GM12878 (cell line): ENCODE measurements at regions not wholly inside any gene's neighbourhood (a gene's known extent, or its start where the extent isn't known, plus 50 kb on each side); places are given as distances from the start of the nearest gene placed in this dataset.
"Not testable (repeated sequence)": the region's sequence is repeated elsewhere in the genome, so short reads cannot be mapped to it uniquely, and the experiment has no call there.

Source experiments
- EZH2 ChIP-seq: IDR thresholded peaks from 2 replicates; pipeline ENCODE4 v1.6.1; 2012; ENCODE audit warnings: low read depth, mild to moderate bottlenecking, control low read depth, inconsistent platforms, low read length, borderline replicate concordance; ENCODE audit not compliant: control insufficient read depth
- GABPA ChIP-seq: IDR thresholded peaks from 2 replicates; pipeline ENCODE4 v1.6.1; 2014; ENCODE audit warnings: antibody characterized with exemption, low read depth, mild to moderate bottlenecking, inconsistent platforms
- HDGF ChIP-seq: fragments of 450-650 bp; IDR thresholded peaks from 2 replicates; pipeline ENCODE4 v1.6.1; 2016; ENCODE audit warnings: antibody characterized with exemption
- MYC ChIP-seq: IDR thresholded peaks from 2 replicates; pipeline ENCODE4 v1.6.1; 2011; ENCODE audit warnings: mild to moderate bottlenecking, low read length, moderate library complexity, inconsistent platforms; ENCODE audit not compliant: insufficient read depth, insufficient replicate concordance, insufficient read length, severe bottlenecking
- NBN ChIP-seq: fragments of 450-650 bp; IDR thresholded peaks from 2 replicates; pipeline ENCODE4 v1.6.1; 2016
- POLR2A ChIP-seq: IDR thresholded peaks from 2 replicates; pipeline ENCODE4 v1.6.1; 2011; ENCODE audit warnings: low read depth, mild to moderate bottlenecking, low read length
- POLR2AphosphoS5 ChIP-seq: IDR thresholded peaks from 2 replicates; pipeline ENCODE4 v1.6.1; 2011; ENCODE audit warnings: mild to moderate bottlenecking, low read length, inconsistent platforms
- YY1 ChIP-seq: IDR thresholded peaks from 2 replicates; pipeline ENCODE4 v1.6.1; 2011; ENCODE audit warnings: low read depth, mild to moderate bottlenecking, low read length
- TF ChIP-seq, protein P1 (sequence below), 3 experiments: IDR thresholded peaks in 2 of 3; conservative IDR thresholded peaks in 1 of 3; 2 replicates each; pipeline ENCODE4 v1.5.1; 2011; ENCODE audit warnings: low read depth in 3 of 3, low read length in 3 of 3, mild to moderate bottlenecking in 3 of 3, control low read depth in 2 of 3, moderate library complexity in 2 of 3, inconsistent platforms in 1 of 3, mixed read lengths in 1 of 3; ENCODE audit not compliant: control insufficient read depth in 2 of 3, insufficient read depth in 1 of 3; ENCODE audit errors: extremely low read depth in 1 of 3
- TF ChIP-seq, protein P2 (sequence below): IDR thresholded peaks from 2 replicates; pipeline ENCODE4 v1.6.1; 2011; ENCODE audit warnings: mild to moderate bottlenecking, low read depth, low read length, moderate library complexity; ENCODE audit not compliant: insufficient replicate concordance
- TF ChIP-seq, protein P3 (sequence below): IDR thresholded peaks from 2 replicates; pipeline ENCODE4 v1.6.1; 2011; ENCODE audit warnings: low read depth, mild to moderate bottlenecking, low read length, moderate library complexity, borderline replicate concordance; ENCODE audit errors: extremely low read depth
- TF ChIP-seq, protein P4 (sequence below): fragments of 450-650 bp; formaldehyde crosslinking; IDR thresholded peaks from 2 replicates; pipeline ENCODE4 v1.4.0; 2020; ENCODE audit warnings: mild to moderate bottlenecking, moderate library complexity

DNA sequence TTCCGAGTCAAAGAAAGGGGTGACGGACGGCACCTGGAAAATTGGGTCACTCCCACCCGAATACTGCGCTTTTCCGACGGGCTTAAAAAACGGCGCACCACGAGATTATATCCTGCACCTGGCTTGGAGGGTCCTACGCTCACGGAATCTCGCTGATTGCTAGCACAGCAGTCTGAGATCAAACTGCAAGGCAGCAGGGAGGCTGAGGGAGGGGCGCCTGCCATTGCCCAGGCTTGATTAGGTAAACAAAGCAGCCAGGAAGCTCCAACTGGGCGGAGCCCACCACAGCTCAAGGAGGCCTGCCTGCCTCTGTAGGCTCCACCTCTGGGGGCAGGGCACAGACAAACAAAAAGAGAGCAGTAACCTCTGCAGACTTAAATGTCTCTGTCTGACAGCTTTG is 663.1 kb downstream of the CPS1 start:
- not testable (repeated sequence) for TF ChIP-seq POLR2A, POLR2AphosphoS5, EZH2, MYC, HDGF, GABPA, YY1, NBN
- TF ChIP-seq, protein P1, sequence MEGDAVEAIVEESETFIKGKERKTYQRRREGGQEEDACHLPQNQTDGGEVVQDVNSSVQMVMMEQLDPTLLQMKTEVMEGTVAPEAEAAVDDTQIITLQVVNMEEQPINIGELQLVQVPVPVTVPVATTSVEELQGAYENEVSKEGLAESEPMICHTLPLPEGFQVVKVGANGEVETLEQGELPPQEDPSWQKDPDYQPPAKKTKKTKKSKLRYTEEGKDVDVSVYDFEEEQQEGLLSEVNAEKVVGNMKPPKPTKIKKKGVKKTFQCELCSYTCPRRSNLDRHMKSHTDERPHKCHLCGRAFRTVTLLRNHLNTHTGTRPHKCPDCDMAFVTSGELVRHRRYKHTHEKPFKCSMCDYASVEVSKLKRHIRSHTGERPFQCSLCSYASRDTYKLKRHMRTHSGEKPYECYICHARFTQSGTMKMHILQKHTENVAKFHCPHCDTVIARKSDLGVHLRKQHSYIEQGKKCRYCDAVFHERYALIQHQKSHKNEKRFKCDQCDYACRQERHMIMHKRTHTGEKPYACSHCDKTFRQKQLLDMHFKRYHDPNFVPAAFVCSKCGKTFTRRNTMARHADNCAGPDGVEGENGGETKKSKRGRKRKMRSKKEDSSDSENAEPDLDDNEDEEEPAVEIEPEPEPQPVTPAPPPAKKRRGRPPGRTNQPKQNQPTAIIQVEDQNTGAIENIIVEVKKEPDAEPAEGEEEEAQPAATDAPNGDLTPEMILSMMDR (IDR thresholded peaks at IDR 0.05 in 2 of 3, conservative IDR thresholded peaks at IDR 0.05 in 1 of 3; ENCODE audit: control insufficient read depth in 2 of 3, extremely low read depth in 1 of 3, insufficient read depth in 1 of 3, low read depth in 3 of 3, low read length in 3 of 3) = not testable (repeated sequence)
- TF ChIP-seq, protein P2, sequence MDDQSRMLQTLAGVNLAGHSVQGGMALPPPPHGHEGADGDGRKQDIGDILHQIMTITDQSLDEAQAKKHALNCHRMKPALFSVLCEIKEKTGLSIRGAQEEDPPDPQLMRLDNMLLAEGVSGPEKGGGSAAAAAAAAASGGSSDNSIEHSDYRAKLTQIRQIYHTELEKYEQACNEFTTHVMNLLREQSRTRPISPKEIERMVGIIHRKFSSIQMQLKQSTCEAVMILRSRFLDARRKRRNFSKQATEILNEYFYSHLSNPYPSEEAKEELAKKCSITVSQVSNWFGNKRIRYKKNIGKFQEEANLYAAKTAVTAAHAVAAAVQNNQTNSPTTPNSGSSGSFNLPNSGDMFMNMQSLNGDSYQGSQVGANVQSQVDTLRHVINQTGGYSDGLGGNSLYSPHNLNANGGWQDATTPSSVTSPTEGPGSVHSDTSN = not testable (repeated sequence)
- TF ChIP-seq, protein P3, sequence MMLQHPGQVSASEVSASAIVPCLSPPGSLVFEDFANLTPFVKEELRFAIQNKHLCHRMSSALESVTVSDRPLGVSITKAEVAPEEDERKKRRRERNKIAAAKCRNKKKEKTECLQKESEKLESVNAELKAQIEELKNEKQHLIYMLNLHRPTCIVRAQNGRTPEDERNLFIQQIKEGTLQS = not testable (repeated sequence)
- TF ChIP-seq, protein P4, sequence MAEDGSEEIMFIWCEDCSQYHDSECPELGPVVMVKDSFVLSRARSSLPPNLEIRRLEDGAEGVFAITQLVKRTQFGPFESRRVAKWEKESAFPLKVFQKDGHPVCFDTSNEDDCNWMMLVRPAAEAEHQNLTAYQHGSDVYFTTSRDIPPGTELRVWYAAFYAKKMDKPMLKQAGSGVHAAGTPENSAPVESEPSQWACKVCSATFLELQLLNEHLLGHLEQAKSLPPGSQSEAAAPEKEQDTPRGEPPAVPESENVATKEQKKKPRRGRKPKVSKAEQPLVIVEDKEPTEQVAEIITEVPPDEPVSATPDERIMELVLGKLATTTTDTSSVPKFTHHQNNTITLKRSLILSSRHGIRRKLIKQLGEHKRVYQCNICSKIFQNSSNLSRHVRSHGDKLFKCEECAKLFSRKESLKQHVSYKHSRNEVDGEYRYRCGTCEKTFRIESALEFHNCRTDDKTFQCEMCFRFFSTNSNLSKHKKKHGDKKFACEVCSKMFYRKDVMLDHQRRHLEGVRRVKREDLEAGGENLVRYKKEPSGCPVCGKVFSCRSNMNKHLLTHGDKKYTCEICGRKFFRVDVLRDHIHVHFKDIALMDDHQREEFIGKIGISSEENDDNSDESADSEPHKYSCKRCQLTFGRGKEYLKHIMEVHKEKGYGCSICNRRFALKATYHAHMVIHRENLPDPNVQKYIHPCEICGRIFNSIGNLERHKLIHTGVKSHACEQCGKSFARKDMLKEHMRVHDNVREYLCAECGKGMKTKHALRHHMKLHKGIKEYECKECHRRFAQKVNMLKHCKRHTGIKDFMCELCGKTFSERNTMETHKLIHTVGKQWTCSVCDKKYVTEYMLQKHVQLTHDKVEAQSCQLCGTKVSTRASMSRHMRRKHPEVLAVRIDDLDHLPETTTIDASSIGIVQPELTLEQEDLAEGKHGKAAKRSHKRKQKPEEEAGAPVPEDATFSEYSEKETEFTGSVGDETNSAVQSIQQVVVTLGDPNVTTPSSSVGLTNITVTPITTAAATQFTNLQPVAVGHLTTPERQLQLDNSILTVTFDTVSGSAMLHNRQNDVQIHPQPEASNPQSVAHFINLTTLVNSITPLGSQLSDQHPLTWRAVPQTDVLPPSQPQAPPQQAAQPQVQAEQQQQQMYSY = not testable (repeated sequence)
